ENCODE measurements at regions not wholly inside any gene's neighbourhood (a gene's known extent, or its start where the extent isn't known, plus 50 kb on each side); places are given as distances from the start of the nearest gene placed in this dataset.

DNA sequence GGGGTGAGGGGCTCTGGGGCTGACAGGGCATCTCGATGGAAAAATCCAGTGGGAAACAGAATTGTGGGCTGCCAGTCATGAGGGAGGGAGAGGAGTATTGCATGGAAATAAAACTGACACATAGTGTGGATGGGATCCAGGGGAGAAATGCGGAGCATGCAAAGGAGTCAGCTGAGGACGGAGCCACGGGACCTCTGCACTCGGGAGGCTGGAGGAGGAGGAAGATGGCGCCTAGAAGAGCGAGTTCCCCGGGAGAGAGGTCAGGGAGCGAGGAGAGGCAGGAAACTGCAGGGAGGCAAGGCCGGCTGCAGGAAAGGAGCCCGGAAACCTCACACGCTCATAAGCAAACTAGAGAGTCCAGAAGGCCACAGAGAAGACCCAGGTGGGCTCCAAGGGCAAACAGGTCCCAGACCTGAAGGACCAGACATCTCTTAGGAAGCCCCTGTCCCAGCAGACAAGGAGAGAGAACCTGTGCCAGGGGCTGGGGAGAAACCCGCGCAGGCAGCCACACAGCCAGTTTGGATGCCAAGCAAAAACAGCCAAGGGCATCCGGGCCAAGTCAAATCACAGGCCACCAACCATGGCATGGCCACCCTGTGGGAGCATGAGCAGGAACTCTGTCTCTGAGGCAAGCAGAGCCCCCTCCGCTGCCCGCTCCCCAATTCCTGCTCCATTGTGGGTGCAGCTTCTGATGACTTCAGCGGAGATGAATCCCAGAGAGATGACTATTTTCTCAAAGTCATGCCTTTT, 218.8 kb upstream of the ID2 start:
- H3K27me3 ChIP-seq (ENCODE audit: insufficient read depth, low read depth, low read length) = no peaks in the 10 kb centered on the region
- H3K9me3 ChIP-seq (ENCODE audit: low read length) = no peaks in the 10 kb centered on the region
- H3K36me3 ChIP-seq (ENCODE audit: insufficient read depth, low read length) = no peaks in the 10 kb centered on the region
- H3F3A ChIP-seq (ENCODE audit: insufficient read depth, low read length, poor library complexity, severe bottlenecking) = no peaks in the 10 kb centered on the region
- no peaks in the 10 kb centered on the region for H3K79me2 ChIP-seq (replicated peaks; ENCODE audit: insufficient read depth, low read length)
- no peak overlapping the region for H3K27ac ChIP-seq (ENCODE audit: low read length)
- TF ChIP-seq MXI1 (conservative IDR thresholded peaks at IDR 0.05; ENCODE audit: poor library complexity, severe bottlenecking) = no peak
- TF ChIP-seq, protein P1, sequence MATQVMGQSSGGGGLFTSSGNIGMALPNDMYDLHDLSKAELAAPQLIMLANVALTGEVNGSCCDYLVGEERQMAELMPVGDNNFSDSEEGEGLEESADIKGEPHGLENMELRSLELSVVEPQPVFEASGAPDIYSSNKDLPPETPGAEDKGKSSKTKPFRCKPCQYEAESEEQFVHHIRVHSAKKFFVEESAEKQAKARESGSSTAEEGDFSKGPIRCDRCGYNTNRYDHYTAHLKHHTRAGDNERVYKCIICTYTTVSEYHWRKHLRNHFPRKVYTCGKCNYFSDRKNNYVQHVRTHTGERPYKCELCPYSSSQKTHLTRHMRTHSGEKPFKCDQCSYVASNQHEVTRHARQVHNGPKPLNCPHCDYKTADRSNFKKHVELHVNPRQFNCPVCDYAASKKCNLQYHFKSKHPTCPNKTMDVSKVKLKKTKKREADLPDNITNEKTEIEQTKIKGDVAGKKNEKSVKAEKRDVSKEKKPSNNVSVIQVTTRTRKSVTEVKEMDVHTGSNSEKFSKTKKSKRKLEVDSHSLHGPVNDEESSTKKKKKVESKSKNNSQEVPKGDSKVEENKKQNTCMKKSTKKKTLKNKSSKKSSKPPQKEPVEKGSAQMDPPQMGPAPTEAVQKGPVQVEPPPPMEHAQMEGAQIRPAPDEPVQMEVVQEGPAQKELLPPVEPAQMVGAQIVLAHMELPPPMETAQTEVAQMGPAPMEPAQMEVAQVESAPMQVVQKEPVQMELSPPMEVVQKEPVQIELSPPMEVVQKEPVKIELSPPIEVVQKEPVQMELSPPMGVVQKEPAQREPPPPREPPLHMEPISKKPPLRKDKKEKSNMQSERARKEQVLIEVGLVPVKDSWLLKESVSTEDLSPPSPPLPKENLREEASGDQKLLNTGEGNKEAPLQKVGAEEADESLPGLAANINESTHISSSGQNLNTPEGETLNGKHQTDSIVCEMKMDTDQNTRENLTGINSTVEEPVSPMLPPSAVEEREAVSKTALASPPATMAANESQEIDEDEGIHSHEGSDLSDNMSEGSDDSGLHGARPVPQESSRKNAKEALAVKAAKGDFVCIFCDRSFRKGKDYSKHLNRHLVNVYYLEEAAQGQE (IDR thresholded peaks at IDR 0.05; ENCODE audit: borderline replicate concordance) = no peak
- TF ChIP-seq, protein P2, sequence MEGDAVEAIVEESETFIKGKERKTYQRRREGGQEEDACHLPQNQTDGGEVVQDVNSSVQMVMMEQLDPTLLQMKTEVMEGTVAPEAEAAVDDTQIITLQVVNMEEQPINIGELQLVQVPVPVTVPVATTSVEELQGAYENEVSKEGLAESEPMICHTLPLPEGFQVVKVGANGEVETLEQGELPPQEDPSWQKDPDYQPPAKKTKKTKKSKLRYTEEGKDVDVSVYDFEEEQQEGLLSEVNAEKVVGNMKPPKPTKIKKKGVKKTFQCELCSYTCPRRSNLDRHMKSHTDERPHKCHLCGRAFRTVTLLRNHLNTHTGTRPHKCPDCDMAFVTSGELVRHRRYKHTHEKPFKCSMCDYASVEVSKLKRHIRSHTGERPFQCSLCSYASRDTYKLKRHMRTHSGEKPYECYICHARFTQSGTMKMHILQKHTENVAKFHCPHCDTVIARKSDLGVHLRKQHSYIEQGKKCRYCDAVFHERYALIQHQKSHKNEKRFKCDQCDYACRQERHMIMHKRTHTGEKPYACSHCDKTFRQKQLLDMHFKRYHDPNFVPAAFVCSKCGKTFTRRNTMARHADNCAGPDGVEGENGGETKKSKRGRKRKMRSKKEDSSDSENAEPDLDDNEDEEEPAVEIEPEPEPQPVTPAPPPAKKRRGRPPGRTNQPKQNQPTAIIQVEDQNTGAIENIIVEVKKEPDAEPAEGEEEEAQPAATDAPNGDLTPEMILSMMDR (IDR thresholded peaks at IDR 0.05; ENCODE audit: poor library complexity, severe bottlenecking) = no peak
- TF ChIP-seq TAF1 (IDR thresholded peaks at IDR 0.05; ENCODE audit: low read depth) = no peak
- TF ChIP-seq EZH2 (IDR thresholded peaks at IDR 0.05; ENCODE audit: borderline replicate concordance, insufficient read depth, low read length, poor library complexity, severe bottlenecking) = no peak
- TF ChIP-seq SMC3 (conservative IDR thresholded peaks at IDR 0.05; ENCODE audit: poor library complexity) = no peak
- TF ChIP-seq EP300 (conservative IDR thresholded peaks at IDR 0.05; ENCODE audit: poor library complexity, severe bottlenecking) = no peak
- TF ChIP-seq POLR2AphosphoS5 (IDR thresholded peaks at IDR 0.05) = no peak
- no peak for TF ChIP-seq RAD21 (conservative IDR thresholded peaks at IDR 0.05)
- H3K9ac ChIP-seq (ENCODE audit: low read length) = no peak overlapping the region
- no peaks in the 10 kb centered on the region for H3K9me2 ChIP-seq (ENCODE audit: insufficient read depth, low read length)
- H3K4me2 ChIP-seq (ENCODE audit: low read length) = no peak overlapping the region
- H3K4me3 ChIP-seq (ENCODE audit: low read length) = no peak overlapping the region
- no peaks in the 10 kb centered on the region for H4K20me1 ChIP-seq (ENCODE audit: insufficient read depth)
- no peak overlapping the region for H2AFZ ChIP-seq (ENCODE audit: low read depth, low read length)

DNA sequence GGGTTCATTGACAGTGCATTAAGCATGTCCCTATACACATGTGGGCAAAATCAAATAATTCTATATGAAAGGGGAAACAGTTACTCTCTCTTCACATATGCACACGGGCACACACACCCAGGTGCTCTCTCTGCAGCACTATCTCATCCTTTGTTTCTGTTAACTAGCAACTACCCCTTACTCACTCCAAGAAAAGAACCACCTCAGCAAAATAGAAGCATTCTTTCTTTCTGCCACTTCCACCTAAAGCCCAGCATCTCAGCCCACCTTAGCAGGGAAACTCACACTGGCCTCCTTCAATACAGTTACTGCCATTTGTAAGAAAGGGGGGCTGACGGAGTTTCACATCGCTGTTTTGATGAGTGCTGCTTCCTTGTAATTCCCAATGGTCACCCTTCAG, 216.3 kb upstream of the ID2 start:
- Histone ChIP-seq H3K9me2 (ENCODE audit: insufficient read depth, low read length) (no peaks in the 10 kb centered on the region), H3K9me3 (ENCODE audit: low read length) (no peaks in the 10 kb centered on the region), H3K36me3 (ENCODE audit: insufficient read depth, low read length) (no peaks in the 10 kb centered on the region), H3F3A (ENCODE audit: insufficient read depth, low read length, poor library complexity, severe bottlenecking) (no peaks in the 10 kb centered on the region), H3K79me2 (replicated peaks; ENCODE audit: insufficient read depth, low read length) (no peaks in the 10 kb centered on the region), H4K20me1 (ENCODE audit: insufficient read depth) (no peaks in the 10 kb centered on the region), H3K4me2 (ENCODE audit: low read length) (no peak overlapping the region), H3K27me3 (ENCODE audit: insufficient read depth, low read depth, low read length) (no peaks in the 10 kb centered on the region), H2AFZ (ENCODE audit: low read depth, low read length) (no peak overlapping the region), H3K9ac (ENCODE audit: low read length) (no peak overlapping the region), H3K4me3 (ENCODE audit: low read length) (no peak overlapping the region), H3K27ac (ENCODE audit: low read length) (no peak overlapping the region)
- no peak for TF ChIP-seq RAD21 (conservative IDR thresholded peaks at IDR 0.05)
- TF ChIP-seq TAF1 (IDR thresholded peaks at IDR 0.05; ENCODE audit: low read depth) = no peak
- TF ChIP-seq, protein P1 (IDR thresholded peaks at IDR 0.05; ENCODE audit: borderline replicate concordance) = no peak
- TF ChIP-seq SMC3 (conservative IDR thresholded peaks at IDR 0.05; ENCODE audit: poor library complexity) = no peak
- TF ChIP-seq EZH2 (IDR thresholded peaks at IDR 0.05; ENCODE audit: borderline replicate concordance, insufficient read depth, low read length, poor library complexity, severe bottlenecking) = no peak
- TF ChIP-seq, protein P2 (IDR thresholded peaks at IDR 0.05; ENCODE audit: poor library complexity, severe bottlenecking) = no peak
- TF ChIP-seq POLR2AphosphoS5 (IDR thresholded peaks at IDR 0.05) = no peak
- TF ChIP-seq MXI1 (conservative IDR thresholded peaks at IDR 0.05; ENCODE audit: poor library complexity, severe bottlenecking) = no peak
- TF ChIP-seq EP300 (conservative IDR thresholded peaks at IDR 0.05; ENCODE audit: poor library complexity, severe bottlenecking) = no peak

Data from neural cell (in vitro differentiated cells).